ENCODE measurements at regions not wholly inside any gene's neighbourhood (a gene's known extent, or its start where the extent isn't known, plus 50 kb on each side); places are given as distances from the start of the nearest gene placed in this dataset.

DNA sequence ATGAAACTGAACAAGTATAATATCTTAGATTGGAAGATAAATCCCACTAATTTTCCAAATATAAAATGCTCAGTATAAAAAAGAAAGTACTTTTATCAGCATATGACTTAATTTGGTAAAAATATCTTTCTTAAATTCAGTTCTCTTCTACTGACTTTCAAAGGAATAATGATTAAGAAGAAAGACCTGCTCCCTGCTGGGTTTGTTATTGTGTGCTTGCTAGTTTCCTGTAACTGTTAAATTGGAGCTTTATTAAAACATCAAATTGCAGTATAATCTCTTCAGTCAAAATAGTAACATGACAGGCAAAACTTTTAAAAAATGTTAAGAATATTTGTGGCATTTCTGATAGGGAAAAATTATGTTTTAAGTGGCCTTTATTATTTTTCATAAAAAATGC lies 1317.4 kb upstream of the CDH2 start:
- TF ChIP-seq, protein P1, sequence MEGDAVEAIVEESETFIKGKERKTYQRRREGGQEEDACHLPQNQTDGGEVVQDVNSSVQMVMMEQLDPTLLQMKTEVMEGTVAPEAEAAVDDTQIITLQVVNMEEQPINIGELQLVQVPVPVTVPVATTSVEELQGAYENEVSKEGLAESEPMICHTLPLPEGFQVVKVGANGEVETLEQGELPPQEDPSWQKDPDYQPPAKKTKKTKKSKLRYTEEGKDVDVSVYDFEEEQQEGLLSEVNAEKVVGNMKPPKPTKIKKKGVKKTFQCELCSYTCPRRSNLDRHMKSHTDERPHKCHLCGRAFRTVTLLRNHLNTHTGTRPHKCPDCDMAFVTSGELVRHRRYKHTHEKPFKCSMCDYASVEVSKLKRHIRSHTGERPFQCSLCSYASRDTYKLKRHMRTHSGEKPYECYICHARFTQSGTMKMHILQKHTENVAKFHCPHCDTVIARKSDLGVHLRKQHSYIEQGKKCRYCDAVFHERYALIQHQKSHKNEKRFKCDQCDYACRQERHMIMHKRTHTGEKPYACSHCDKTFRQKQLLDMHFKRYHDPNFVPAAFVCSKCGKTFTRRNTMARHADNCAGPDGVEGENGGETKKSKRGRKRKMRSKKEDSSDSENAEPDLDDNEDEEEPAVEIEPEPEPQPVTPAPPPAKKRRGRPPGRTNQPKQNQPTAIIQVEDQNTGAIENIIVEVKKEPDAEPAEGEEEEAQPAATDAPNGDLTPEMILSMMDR (IDR thresholded peaks at IDR 0.05): no peak
- no peak for ATAC-seq

DNA sequence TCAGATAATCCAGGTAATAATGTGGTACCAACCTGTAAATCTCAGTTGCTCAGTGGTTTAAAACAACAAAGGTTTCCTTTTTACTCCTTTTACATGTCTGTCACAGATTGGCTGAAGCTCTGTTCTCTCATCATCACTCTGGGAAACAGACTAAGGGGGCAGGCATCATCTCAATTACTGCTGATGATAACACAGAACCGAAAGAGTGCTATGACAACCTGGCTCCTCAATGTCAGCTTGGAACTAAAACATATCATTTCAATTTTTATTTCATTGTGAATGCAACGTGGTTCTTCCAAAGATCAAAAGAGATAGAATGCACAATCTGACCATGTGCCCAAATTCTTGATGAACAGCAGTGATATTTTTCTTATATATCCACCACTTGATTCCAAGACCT lies 1315.0 kb upstream of the CDH2 start:
- H3K4me1 ChIP-seq (ENCODE audit: low read depth): no peaks in the 10 kb centered on the region
- TF ChIP-seq, protein P1 (IDR thresholded peaks at IDR 0.05): no peak
- H3K4me3 ChIP-seq: no peak overlapping the region
- intact Hi-C loops (cut with DNase I, micrococcal nuclease): no loop called here
- DNase-seq (no peak), ATAC-seq (no peak)
- peaks cover 19% of the 10 kb centered on the region for H3K9me3 ChIP-seq
- no peaks in the 10 kb centered on the region for H3K36me3 ChIP-seq (ENCODE audit: low read depth)

More for the DNA sequence above, 1317.4 kb upstream of the CDH2 start:
- Histone ChIP-seq H3K9me3 (peaks cover 22% of the 10 kb centered on the region), H3K4me3 (no peak overlapping the region), H3K4me1 (ENCODE audit: low read depth) (no peaks in the 10 kb centered on the region), H3K36me3 (ENCODE audit: low read depth) (no peaks in the 10 kb centered on the region)
- no peak for DNase-seq
- intact Hi-C loops (cut with DNase I, micrococcal nuclease): no loop called here

DNA sequence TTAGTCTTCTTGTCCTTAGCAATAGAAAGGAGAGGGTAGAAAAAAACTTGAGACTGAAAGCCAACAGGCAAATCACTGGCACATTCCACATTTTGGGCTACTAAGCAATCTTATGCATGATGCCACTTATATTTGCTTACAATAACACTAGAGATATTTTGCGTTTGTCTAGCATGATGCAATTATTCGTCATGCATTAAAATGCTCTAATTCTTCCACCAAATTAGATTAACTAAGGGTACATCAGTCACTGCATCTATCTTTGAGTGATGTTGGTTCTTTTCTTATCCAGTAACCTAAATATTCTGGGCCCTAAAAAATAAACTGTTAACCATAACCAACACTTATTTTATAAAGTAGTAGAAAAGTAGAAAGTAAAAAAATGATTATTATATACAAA lies 1311.7 kb upstream of the CDH2 start:
- intact Hi-C loops (cut with DNase I, micrococcal nuclease): no loop called here

DNA sequence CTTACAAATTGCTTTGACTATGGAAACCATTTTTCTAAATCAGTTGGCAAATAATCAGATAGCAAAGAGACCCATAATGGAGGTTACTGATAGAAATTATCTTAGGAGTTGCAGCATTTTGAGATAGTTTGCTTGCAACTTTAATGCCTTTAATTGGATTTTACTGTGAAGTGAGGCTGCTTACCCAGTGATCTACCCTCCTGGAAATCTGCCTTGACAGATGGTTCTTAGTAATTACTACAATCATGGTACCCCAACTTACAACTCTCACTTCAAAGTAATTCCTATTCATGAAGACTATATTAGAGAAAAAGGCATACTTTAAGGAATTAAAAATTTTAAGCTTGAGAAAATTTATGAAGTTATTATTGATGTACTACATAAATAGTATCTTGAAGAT lies 1288.6 kb upstream of the CDH2 start:
- ATAC-seq (no peak), DNase-seq (no peak)
- intact Hi-C loops (cut with DNase I, micrococcal nuclease): no loop called here
- Histone ChIP-seq H3K4me3 (no peak overlapping the region), H3K4me1 (ENCODE audit: low read depth) (no peaks in the 10 kb centered on the region), H3K9me3 (peaks cover 23% of the 10 kb centered on the region), H3K36me3 (ENCODE audit: low read depth) (no peaks in the 10 kb centered on the region)
- TF ChIP-seq, protein P1 (IDR thresholded peaks at IDR 0.05): no peak

More for the DNA sequence above, 1311.7 kb upstream of the CDH2 start:
- no peak overlapping the region for H3K4me3 ChIP-seq
- peaks cover 21% of the 10 kb centered on the region for H3K9me3 ChIP-seq
- H3K4me1 ChIP-seq (ENCODE audit: low read depth): no peaks in the 10 kb centered on the region
- ATAC-seq (no peak), DNase-seq (no peak)
- TF ChIP-seq, protein P1 (IDR thresholded peaks at IDR 0.05): no peak
- H3K36me3 ChIP-seq (ENCODE audit: low read depth): no peaks in the 10 kb centered on the region

DNA sequence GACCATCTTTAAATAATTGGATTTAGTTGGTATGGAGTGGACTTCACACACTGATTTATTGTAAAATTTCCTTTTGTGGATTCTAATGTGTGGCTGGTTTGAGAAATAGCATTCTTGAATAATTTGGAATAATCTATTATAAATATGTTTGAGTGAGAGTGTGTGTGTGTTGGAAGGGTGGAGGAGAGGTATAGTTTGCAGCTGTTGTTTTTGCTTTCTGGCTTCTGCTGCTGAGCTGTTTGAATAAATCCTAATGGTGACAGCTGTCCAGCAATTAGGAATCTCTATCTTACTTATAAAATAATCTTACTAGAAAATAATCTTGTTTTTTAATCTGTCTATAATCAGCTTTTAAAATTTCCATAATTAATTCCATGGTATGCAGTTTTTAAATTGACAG lies 1283.0 kb upstream of the CDH2 start:
- intact Hi-C loops (cut with DNase I, micrococcal nuclease): no loop called here
- no peak for DNase-seq
- ATAC-seq: no peak
- Histone ChIP-seq H3K4me1 (ENCODE audit: low read depth) (no peaks in the 10 kb centered on the region), H3K4me3 (no peak overlapping the region), H3K36me3 (ENCODE audit: low read depth) (no peaks in the 10 kb centered on the region), H3K9me3 (peaks cover 15% of the 10 kb centered on the region)
- TF ChIP-seq, protein P1 (IDR thresholded peaks at IDR 0.05): no peak

DNA sequence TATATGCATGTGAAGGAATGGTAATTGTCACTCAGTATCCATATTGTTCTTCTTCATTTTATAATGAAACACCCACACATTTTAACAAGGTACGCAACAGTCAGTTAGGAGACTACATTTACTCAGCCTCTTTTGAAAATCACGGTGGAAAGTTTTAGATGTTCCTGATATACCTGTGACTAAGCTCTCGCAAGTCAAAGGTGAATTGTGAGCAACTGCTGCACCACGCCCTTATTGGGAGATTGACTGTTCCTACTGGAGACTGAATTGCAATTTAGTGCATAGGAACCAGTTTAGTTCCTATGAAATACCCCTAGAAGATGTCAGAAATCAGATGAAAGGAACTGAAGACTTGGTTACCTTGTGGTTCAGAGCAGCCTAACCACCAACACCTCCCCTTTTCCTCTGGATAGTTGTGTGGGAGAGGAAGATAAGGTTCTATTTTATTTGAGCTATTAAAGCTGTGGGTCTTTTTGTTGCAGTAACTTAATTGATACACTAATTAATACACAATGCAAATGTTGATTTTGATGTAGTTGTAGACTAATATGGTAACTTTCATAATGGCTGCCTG lies 1280.5 kb upstream of the CDH2 start:
- DNase-seq: no peak
- no peak overlapping the region for H3K4me3 ChIP-seq
- TF ChIP-seq, protein P1 (IDR thresholded peaks at IDR 0.05): no peak
- no peak for ATAC-seq
- H3K36me3 ChIP-seq (ENCODE audit: low read depth): no peaks in the 10 kb centered on the region
- intact Hi-C loops (cut with DNase I, micrococcal nuclease): no loop called here
- H3K4me1 ChIP-seq (ENCODE audit: low read depth): no peaks in the 10 kb centered on the region
- peaks cover 6% of the 10 kb centered on the region for H3K9me3 ChIP-seq

All from mucosa of descending colon (tissue), 3 donors.